Duodenal mucosa (tissue), 2 donors: ENCODE measurements at regions not wholly inside any gene's neighbourhood (a gene's known extent, or its start where the extent isn't known, plus 50 kb on each side); places are given as distances from the start of the nearest gene placed in this dataset.

ENCODE experiments used
- H3K27ac ChIP-seq: one replicate; pipeline ENCODE4 v1.7.0; 2013; ENCODE audit warnings: low read depth, low read length
- H3K27me3 ChIP-seq, 2 donors: one replicate each; pipeline ENCODE4 v1.7.0; 2013; ENCODE audit warnings: low read length in 2 of 2, control low read depth in 1 of 2; ENCODE audit not compliant: insufficient read depth in 2 of 2, control insufficient read depth in 1 of 2
- H3K36me3 ChIP-seq, 2 donors: one replicate each; pipeline ENCODE4 v1.7.0; 2013; ENCODE audit warnings: low read length in 2 of 2, control low read depth in 1 of 2; ENCODE audit not compliant: insufficient read depth in 2 of 2, control insufficient read depth in 1 of 2
- H3K4me1 ChIP-seq, 2 donors: one replicate each; pipeline ENCODE4 v1.7.0; 2013; ENCODE audit warnings: low read length in 2 of 2, control low read depth in 1 of 2; ENCODE audit not compliant: insufficient read depth in 2 of 2, control insufficient read depth in 1 of 2
- H3K4me3 ChIP-seq, 2 donors: one replicate each; pipeline ENCODE4 v1.7.0; 2013; ENCODE audit warnings: low read length in 2 of 2, low read depth in 1 of 2
- H3K9ac ChIP-seq, 2 donors: one replicate each; pipeline ENCODE4 v1.7.0; 2013; ENCODE audit warnings: low read length in 2 of 2, low read depth in 1 of 2
- H3K9me3 ChIP-seq, 2 donors: one replicate each; pipeline ENCODE4 v1.7.0; 2013; ENCODE audit warnings: low read length in 2 of 2, control low read depth in 1 of 2; ENCODE audit not compliant: control insufficient read depth in 1 of 2

DNA sequence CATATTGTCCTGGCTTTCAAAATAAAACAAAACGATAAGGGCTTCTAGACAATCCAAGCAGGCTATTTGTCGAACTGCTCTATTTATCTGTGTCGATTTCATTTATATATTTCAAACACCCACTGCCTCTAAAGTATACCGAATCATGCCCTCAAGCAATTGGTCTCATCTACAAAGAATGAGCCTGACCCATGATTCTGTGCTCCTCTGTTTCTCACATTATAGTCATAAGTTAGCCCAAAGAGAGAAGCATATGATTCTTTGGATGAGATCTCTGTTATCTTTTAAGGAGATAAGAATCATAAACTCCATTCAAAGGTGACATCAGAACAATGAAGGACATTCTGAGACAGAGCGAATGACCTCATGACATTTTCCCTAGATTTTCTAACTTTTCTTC is 191.1 kb downstream of the MAP2K6 start:
- no peak overlapping the region for H3K27ac ChIP-seq

DNA sequence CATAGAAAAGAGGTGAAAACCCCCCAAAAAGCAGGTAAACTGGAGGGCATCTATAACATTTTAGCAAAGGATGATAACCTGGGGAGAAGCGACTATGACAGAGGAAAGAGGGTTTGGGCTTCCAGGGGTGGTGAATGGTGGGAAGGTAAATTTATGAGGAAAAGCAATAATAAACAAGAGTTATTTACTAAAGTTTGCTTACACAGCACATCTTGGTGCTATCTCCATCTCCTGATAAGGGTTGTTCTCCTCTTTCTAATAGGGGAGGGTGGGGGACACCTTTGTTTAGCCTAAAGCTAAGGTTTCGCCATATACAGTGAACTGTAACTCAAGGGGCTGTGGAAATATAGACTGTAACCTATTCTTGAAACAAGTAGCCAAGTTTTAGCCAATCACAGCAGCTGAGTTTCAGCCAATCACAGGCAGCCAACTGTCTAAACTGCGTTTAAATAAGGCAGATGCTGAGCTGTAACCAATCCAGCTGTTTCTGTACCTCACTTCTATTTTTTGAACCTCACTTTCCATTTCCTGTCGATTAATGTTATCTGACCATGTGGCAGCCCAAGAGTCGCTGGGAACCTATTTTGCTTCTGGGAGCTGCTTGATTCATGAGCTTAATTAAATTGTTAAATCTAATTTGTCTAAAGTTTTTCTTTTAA is 191.8 kb downstream of the MAP2K6 start:
- Histone ChIP-seq H3K4me3 (no peak overlapping the region), H3K4me1 (peaks cover 5 to 11% of the 10 kb centered on the region in 2 donors), H3K27me3 (no peaks in the 10 kb centered on the region), H3K9ac (no peak overlapping the region), H3K27ac (no peak overlapping the region), H3K36me3 (no peaks in the 10 kb centered on the region), H3K9me3 (no peaks in the 10 kb centered on the region)

More for the DNA sequence above, 191.1 kb downstream of the MAP2K6 start:
- Histone ChIP-seq H3K4me3 (no peak overlapping the region), H3K36me3 (no peaks in the 10 kb centered on the region), H3K9ac (no peak overlapping the region), H3K4me1 (peaks cover 5 to 11% of the 10 kb centered on the region in 2 donors), H3K9me3 (no peaks in the 10 kb centered on the region), H3K27me3 (no peaks in the 10 kb centered on the region)

DNA sequence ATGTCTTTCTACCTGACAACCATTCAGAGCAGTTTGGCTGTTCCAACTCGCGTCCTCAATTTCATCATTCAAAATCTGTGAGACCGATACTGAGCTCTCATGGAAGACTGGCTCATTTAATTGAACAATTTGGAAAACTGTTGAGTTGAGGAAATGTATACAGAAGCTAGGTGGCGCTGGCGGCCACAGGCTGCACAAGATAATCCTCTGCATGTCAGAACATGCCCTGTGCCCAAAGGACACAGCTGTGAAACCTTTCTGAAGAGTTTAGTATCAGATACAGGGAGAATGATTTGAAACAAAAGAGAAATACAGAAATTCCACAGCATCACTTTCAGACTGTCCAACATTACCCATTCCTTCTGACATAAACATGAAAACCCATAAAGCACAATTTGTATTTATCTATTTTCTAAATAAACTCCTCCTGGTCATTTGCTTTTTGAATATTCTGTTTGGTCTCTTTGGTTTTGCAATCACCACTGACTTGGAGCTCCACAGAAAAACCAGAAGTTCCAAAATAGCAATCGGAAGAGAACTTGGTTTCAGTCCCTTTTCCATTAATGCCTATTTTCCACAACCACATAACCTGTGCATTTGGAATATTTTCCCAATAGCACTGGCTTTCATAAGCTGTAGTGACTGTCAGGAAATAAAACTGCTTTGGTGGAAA is 192.8 kb downstream of the MAP2K6 start:
- Histone ChIP-seq H3K9ac (no peak overlapping the region), H3K4me3 (no peak overlapping the region)

GRCh38 chr17:69608141-69608540 is 193.6 kb downstream of the MAP2K6 start:
- Histone ChIP-seq H3K36me3 (no peaks in the 10 kb centered on the region), H3K4me1 (peaks cover 5 to 11% of the 10 kb centered on the region in 2 donors), H3K9ac (no peak overlapping the region), H3K27ac (no peak overlapping the region), H3K4me3 (no peak overlapping the region), H3K9me3 (no peaks in the 10 kb centered on the region), H3K27me3 (no peaks in the 10 kb centered on the region)

More for the DNA sequence above, 192.8 kb downstream of the MAP2K6 start:
- H3K4me1 ChIP-seq, result peaks cover 5 to 11% of the 10 kb centered on the region in 2 donors
- H3K36me3 ChIP-seq, result no peaks in the 10 kb centered on the region
- H3K9me3 ChIP-seq, result no peaks in the 10 kb centered on the region
- no peaks in the 10 kb centered on the region for H3K27me3 ChIP-seq
- H3K27ac ChIP-seq, result peak overlapping the region; percentile 11

GRCh38 chr17:69608808-69609472 is 194.4 kb downstream of the MAP2K6 start:
- Histone ChIP-seq H3K4me3 (no peak overlapping the region), H3K27ac (no peak overlapping the region), H3K9ac (no peak overlapping the region), H3K27me3 (no peaks in the 10 kb centered on the region), H3K4me1 (peaks cover 5 to 11% of the 10 kb centered on the region in 2 donors), H3K36me3 (no peaks in the 10 kb centered on the region), H3K9me3 (no peaks in the 10 kb centered on the region)

- no peak overlapping the region for H3K27ac ChIP-seq
- peaks cover 5 to 11% of the 10 kb centered on the region in 2 donors for H3K4me1 ChIP-seq
- H3K27me3 ChIP-seq, result no peaks in the 10 kb centered on the region
- H3K36me3 ChIP-seq, result no peaks in the 10 kb centered on the region
- no peak overlapping the region for H3K4me3 ChIP-seq
- H3K9ac ChIP-seq, result no peak overlapping the region
- no peaks in the 10 kb centered on the region for H3K9me3 ChIP-seq
Observed at GRCh38 chr17:69609473-69610305, 195.2 kb downstream of the MAP2K6 start.

- no peaks in the 10 kb centered on the region for H3K27me3 ChIP-seq
- no peaks in the 10 kb centered on the region for H3K36me3 ChIP-seq
- H3K9me3 ChIP-seq, result no peaks in the 10 kb centered on the region
- H3K4me1 ChIP-seq, result no peaks in the 10 kb centered on the region
- H3K9ac ChIP-seq, result no peak overlapping the region
- no peak overlapping the region for H3K4me3 ChIP-seq
- no peak overlapping the region for H3K27ac ChIP-seq
Observed at GRCh38 chr17:69620363-69620762, 205.9 kb downstream of the MAP2K6 start.

- no peaks in the 10 kb centered on the region for H3K9me3 ChIP-seq
- H3K27ac ChIP-seq, result no peak overlapping the region
- H3K27me3 ChIP-seq, result no peaks in the 10 kb centered on the region
- H3K4me1 ChIP-seq, result no peaks in the 10 kb centered on the region
- H3K9ac ChIP-seq, result no peak overlapping the region
- no peak overlapping the region for H3K4me3 ChIP-seq
- H3K36me3 ChIP-seq, result no peaks in the 10 kb centered on the region
Observed at GRCh38 chr17:69625474-69625873, 211.0 kb downstream of the MAP2K6 start.

DNA sequence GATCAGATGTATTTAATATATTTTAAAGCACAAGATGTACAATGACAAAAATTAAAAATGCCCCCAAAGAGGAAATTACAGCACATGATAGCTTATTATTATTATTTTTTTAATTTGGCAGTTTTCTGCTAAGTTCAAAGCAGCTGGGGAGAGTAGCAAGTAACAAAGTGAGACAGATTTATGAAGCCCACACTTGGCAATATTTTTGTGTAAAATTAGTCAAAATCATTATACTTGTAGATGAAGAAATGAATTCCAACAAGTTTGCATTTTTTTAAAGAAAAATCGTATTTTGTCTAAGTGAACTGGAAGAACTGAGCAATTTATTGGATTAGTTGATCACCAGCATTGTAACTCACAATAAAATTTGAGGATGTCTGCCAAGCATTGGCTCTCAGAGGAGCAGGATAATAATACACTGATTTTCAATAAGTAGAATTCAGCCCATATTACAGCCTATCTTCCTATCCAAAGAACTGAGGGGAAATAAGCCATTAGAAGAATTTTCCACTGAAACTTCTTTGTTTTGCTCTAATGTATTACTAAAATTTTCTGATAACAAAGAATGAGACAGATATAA is 215.6 kb downstream of the MAP2K6 start:
- H3K9me3 ChIP-seq, result no peaks in the 10 kb centered on the region
- no peaks in the 10 kb centered on the region for H3K36me3 ChIP-seq
- no peak overlapping the region for H3K4me3 ChIP-seq
- no peaks in the 10 kb centered on the region for H3K27me3 ChIP-seq
- H3K27ac ChIP-seq, result no peak overlapping the region
- no peaks in the 10 kb centered on the region for H3K4me1 ChIP-seq
- H3K9ac ChIP-seq, result no peak overlapping the region
